ENCODE measurements at regions not wholly inside any gene's neighbourhood (a gene's known extent, or its start where the extent isn't known, plus 50 kb on each side); places are given as distances from the start of the nearest gene placed in this dataset.

GRCh38 chr20:16951876-16952275 lies 203.7 kb downstream of the OTOR start:
- DNase-seq = no peak

- DNase-seq = no peak
Measured at GRCh38 chr20:16952965-16953364, 204.8 kb downstream of the OTOR start.

- DNase-seq = no peak
Measured at GRCh38 chr20:16953858-16954257, 205.7 kb downstream of the OTOR start.

DNA sequence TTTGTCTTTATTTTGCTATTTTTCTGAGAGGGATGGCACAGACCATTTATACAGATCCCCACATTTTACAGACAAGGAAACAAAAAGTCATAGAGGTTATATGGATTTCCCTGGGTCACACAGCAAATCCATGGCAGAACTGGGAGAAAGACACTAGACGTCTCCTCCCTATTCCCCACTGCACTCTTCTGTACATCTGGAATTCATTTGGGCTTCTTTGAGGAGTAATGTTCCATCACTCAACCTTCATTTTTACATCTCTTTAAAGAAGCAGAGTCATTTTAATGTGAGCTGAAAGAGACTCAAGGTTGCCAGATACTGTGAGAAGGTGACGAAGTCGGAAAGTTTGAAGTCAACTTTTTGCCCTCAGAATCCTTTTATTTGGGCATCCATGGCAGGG lies 207.3 kb downstream of the OTOR start:
- no peak for DNase-seq

- no peak for DNase-seq
Measured at GRCh38 chr20:16955971-16956370, 207.8 kb downstream of the OTOR start.

GRCh38 chr20:16965401-16965800 lies 217.2 kb downstream of the OTOR start:
- DNase-seq = no peak

DNA sequence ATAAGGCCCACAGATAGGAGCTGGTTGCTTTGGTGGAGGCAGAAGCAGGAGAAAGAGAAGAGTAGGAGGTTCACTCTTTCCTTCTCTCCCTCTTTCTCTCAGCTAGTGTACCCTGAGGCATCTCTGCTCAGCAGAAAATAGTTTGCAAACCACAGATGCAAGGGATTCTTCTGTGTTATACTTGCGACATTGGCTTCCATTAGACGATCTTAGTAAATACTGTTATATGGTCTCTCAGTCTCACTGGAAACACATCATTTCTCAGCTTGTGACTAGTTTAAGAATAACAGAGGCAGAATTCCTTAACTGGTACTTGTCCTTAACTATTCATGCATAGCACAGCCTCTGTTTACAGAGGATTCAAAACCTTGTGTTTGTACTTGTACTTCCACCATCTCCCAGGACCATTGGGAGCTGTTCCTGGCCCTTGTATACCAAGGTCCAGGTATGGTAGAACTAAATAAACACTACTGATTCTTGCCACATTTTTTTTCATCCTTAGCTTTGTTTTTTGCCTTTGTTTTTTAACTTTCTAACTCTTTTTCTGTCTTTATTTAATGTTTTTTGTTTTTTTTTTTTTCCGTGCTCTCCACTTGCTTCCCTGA lies 218.2 kb downstream of the OTOR start:
- no peak for DNase-seq

- no peak for DNase-seq
Measured at GRCh38 chr20:16968099-16968498, 219.9 kb downstream of the OTOR start.

GRCh38 chr20:16970776-16971175 lies 222.6 kb downstream of the OTOR start:
- DNase-seq = no peak

DNA sequence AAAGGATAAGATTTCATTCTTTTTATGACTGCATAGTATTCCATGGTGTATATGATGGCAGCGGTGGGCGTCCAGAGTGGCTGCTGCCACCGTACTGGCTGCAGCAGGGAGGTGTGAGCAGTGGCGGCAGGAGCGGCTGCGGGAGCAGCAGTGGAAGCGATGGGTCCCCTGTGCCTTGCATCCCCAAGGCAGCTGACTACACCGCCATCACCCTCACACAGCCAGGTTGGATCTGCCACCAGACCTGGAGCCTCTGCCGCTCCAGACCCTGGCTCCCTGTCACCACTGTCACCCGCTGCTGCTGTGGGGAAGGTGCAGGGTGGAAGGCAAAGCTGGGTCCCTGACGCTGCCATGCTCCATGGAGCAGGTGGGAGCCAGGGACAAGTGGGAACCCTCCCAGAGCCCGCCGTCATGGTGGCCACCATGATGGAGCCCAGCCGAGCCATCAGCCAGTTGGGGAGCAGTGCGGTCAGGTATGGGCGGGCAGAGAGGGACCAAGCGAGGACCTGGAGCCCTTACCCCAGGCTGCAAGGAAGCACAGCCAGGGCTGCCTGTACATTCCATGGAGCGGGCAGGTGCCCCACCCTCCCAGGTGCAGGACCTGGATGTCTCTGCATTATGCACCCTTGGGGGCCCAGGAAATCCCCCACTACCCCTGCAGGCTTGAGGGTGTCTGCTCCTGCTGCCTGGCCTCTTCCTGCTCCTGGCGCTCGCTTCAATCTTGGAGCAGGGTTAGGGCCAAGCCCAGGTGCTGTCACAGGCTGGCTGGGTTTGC lies 226.1 kb downstream of the OTOR start:
- no peak for DNase-seq

DNA sequence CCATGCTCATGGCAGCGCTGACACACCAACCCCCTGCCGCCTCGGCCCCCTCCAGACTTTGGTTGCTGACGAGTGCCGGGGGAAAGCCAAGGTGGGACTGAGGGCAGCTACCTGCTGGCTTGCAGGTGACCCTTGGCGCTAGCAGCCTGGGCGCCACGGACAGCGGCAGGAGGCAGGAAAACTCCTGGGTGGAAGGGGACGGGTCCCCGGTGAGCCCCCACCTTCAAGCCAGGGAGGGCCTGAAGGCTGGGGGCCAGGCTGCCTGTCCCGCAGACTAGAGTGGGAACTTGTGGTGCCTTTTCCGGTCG lies 226.7 kb downstream of the OTOR start:
- no peak for DNase-seq

GRCh38 chr20:16975682-16976081 lies 227.5 kb downstream of the OTOR start:
- DNase-seq = no peak

- DNase-seq = no peak
Measured at GRCh38 chr20:16978497-16978896, 230.3 kb downstream of the OTOR start.

GRCh38 chr20:16982091-16982726 lies 234.1 kb downstream of the OTOR start:
- DNase-seq = no peak

DNA sequence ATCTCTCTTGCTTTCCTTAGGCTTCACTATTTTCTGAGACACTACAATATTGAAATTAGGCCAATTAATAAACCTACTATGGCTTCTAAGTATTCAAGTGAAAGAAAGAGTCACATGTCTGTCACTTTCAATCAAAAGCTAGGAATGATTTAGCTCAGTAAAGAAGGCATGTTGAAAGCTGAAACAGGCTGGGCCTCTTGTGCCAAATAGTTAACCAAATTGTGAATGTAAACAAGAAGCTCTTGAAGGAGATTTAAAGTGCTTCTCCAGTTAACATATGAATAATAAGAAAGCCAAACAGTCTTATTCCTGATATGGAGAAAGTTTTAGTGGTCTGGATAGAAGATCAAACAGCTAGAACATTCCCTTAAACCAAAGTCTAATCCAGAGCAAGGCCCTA lies 236.3 kb downstream of the OTOR start:
- DNase-seq = no peak

DNA sequence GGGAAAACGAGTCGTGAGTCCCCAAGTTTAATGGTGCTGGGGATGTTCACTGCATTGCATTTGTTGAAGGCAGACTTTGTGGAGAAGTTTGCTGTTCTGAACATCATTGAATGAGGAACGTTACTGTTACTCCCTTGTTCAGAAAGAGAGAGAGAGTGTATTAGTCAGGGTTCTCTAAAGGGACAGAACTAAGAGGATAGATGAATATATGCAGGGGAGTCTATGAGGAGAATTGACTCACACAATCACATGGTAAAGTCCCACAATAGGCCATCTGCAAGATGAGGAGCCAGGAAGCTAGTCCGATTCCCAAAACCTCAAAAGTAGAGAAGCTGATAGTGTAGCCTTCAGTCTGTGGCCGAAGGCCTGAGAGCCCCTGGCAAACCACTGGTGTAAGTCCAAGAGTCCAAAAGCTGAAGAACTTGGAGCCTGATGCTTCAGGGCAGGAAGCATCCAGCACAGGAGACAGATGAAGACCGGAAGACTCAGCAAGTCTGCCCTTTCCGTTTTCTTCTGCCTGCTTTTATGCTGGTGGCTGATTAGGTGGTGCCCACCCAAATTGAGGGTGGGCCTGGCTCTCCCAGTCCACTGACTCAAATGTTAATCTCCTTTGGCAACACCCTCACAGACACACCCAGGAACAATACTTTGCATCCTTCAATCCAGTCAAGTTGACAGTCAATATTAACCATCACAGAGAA lies 223.5 kb upstream of the PCSK2 start:
- DNase-seq = no peak

DNA sequence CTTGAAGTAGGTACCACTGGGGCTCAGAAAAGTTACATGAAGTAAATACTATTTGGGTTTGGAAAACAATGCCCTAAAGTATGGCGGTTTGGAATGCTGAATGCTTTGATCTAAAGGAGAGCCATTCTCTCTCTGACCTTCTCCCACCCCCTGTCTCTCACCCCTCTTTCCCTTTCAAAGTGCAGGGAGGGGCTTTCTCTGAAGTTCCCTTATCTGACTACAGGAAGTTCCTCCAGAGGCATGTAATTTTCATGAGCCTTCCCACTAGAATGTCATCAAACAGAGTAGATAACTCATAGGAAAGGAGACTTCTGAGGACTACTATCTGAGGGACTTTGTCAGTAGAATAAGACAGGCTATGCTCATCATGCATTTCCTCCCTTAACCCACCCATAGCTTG lies 216.7 kb upstream of the PCSK2 start:
- DNase-seq = no peak

DNA sequence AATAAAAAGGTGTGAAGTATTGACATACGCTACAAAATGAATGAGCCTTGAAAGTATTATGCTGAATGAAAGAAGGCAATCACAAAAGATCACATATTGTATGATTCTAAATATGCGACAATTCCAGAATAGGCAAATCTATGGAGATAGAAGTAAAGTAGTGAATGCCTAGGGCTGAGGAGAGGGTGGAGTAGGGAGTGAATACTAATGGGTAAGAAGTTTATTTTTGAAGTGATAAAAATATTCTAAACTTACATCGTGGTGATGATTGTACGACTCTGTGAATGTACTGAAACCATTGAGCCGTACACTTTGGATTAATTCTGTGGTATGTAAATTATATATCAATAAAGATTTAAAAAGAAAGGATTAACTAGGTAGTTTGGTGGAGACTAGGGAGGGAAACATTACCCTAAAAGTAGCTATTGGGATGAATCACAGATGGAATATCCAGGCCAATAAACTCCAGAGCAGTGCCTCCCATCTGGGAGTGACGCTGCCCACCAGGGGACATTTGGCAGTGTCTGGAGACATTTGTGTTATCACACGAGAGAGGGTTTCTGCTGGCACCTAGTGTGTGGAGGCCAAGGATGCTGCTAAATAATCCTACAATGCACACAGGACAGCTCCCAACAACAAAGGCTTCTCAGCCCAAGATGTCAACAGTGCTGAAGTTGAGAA lies 214.2 kb upstream of the PCSK2 start:
- no peak for DNase-seq

DNA sequence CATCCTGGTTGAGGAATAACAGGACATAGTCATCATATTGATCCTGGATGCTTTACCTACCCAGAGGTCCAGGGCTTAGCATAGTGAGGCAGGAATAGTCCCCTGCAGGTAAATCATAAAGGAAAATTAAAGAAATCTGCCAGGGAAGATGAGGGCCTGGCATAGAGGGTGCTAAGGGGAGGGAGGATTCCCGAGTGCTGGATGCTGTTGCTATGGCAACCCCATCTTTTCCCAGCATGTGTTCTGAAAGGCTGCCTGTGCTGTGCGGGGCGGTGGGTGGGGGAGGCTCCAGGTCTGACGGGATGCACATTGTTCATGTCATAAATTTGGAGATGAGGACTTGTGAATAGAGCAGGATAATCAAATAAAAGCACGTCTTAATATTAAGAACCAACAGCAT lies 212.6 kb upstream of the PCSK2 start:
- DNase-seq = no peak

DNA sequence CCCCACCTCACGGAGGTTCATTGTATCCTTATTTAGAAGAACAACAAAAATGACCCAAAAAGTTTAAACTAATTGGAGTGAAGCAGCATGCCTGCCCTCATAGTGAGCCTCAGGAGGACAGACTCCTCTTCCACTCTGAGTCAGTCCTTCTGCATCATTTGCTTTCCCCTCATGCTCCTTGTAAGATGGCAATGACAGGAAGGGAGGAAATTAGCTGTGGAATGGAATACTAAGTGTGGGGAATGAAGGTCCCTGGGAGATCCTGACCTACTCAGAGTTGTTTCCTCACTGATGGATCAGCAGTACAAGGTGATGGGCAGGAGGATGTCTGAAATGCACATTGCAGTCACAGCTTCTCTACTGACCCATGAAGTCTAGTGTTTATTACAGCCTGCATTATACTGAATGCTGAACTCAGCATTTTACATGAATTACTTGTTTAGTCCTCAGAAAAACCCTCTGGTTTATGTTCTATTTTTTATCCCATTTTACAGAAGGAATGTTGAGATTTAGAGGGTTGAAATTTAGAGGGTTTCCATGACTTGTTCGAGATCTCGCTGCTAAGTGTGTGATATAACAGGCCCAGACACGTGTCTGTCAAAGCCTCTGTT lies 212.0 kb upstream of the PCSK2 start:
- DNase-seq = no peak

GRCh38 chr20:17017232-17017631 lies 209.6 kb upstream of the PCSK2 start:
- no peak for DNase-seq

- no peak for DNase-seq
Measured at GRCh38 chr20:17021481-17021880, 205.4 kb upstream of the PCSK2 start.

DNA sequence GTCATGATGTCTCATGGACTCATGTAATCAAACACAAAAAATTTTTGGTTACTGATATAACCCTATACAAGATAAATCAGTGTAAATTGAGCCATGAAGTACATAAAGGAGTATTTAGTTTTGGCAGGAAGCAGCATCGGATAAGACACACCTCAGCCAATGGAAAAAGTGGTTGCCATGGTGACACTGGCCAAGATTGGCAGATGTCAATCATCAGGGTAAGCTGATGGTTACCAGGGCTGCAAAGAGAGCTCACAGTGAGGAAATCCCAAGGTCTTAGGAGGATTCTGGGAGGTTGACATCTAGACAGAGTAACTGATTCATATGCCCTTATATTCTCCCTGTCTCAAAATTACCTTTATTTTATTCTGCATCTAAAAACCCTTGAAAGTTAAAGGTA lies 203.8 kb upstream of the PCSK2 start:
- DNase-seq = no peak

All from MV-4-11 (cell line).